Prostate gland (tissue), 2 donors: ENCODE measurements at regions not wholly inside any gene's neighbourhood (a gene's known extent, or its start where the extent isn't known, plus 50 kb on each side); places are given as distances from the start of the nearest gene placed in this dataset.

Source experiments
- POLR2A ChIP-seq: fragments of 450-650 bp; IDR thresholded peaks from one replicate; pipeline ENCODE4 v1.6.1; 2016; ENCODE audit warnings: antibody characterized with exemption, mild to moderate bottlenecking
- TF ChIP-seq, protein P1 (sequence below), 4 experiments: fragments of 200-600 bp in 2 of 4; fragments of 450-650 bp in 2 of 4; sonication (generic) in 2 of 4; IDR thresholded peaks; 1 replicate in 3 of 4; 2 replicates in 1 of 4; pipeline ENCODE4 v1.5.1; 2016 to 2019; ENCODE audit warnings: antibody characterized with exemption in 4 of 4, mild to moderate bottlenecking in 2 of 4, moderate library complexity in 2 of 4

DNA sequence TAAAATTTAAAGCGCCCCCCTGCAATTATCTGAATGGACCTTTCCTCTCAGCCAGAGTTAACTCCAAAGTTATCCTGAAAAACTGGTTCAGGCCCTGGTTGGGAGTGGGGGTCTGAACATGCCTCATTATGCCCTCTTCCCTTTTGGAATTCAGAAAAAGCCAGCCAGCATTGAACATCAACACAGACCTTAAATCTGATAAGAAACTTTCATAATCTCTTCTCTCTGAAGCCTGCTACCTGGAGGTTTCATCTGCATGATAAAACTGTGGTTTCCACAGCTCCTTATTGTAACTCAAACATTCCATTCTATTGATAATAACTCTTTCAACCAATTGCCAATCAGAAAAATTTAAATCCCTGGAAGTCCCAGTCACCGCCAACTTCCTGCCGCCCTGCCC lies 133.3 kb downstream of the ARL4A start:
- no peak for TF ChIP-seq POLR2A
- TF ChIP-seq, protein P1, sequence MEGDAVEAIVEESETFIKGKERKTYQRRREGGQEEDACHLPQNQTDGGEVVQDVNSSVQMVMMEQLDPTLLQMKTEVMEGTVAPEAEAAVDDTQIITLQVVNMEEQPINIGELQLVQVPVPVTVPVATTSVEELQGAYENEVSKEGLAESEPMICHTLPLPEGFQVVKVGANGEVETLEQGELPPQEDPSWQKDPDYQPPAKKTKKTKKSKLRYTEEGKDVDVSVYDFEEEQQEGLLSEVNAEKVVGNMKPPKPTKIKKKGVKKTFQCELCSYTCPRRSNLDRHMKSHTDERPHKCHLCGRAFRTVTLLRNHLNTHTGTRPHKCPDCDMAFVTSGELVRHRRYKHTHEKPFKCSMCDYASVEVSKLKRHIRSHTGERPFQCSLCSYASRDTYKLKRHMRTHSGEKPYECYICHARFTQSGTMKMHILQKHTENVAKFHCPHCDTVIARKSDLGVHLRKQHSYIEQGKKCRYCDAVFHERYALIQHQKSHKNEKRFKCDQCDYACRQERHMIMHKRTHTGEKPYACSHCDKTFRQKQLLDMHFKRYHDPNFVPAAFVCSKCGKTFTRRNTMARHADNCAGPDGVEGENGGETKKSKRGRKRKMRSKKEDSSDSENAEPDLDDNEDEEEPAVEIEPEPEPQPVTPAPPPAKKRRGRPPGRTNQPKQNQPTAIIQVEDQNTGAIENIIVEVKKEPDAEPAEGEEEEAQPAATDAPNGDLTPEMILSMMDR (IDR thresholded peaks at IDR 0.05), result no peak
